NCI-H748 (cell line): ENCODE measurements at regions not wholly inside any gene's neighbourhood (a gene's known extent, or its start where the extent isn't known, plus 50 kb on each side); places are given as distances from the start of the nearest gene placed in this dataset.
A peak's percentile ranks its signal among the peaks of the same experiment; 100 is the strongest.
"Not testable (repeated sequence)": the region's sequence is repeated elsewhere in the genome, so short reads cannot be mapped to it uniquely, and the experiment has no call there.

Experiments used
- DNase-seq: peaks from one replicate; lab custom pipeline; 2025; ENCODE audit not compliant: unreplicated experiment; lab: John Stamatoyannopoulos, UW

- DNase-seq: no peak
Observed at GRCh38 chr11:103584021-103584420, 452.4 kb upstream of the DDI1 start.

- no peak for DNase-seq
Observed at GRCh38 chr11:103584720-103585119, 451.7 kb upstream of the DDI1 start.

GRCh38 chr11:103585401-103585800 lies 451.0 kb upstream of the DDI1 start:
- DNase-seq: no peak

- DNase-seq: no peak
Observed at GRCh38 chr11:103585911-103586310, 450.5 kb upstream of the DDI1 start.

- no peak for DNase-seq
Observed at GRCh38 chr11:103586756-103587155, 449.7 kb upstream of the DDI1 start.

- DNase-seq: peak; percentile 81
Observed at GRCh38 chr11:103587901-103588788, 448.3 kb upstream of the DDI1 start.

GRCh38 chr11:103591554-103591953 lies 444.9 kb upstream of the DDI1 start:
- no peak for DNase-seq

- DNase-seq: no peak
Observed at GRCh38 chr11:103594283-103594682, 442.2 kb upstream of the DDI1 start.

- peak; percentile 92 for DNase-seq
Observed at GRCh38 chr11:103596315-103596714, 440.1 kb upstream of the DDI1 start.

- DNase-seq: peak; percentile 66
Observed at GRCh38 chr11:103601225-103601846, 435.1 kb upstream of the DDI1 start.

- no peak for DNase-seq
Observed at GRCh38 chr11:103602840-103603239, 433.6 kb upstream of the DDI1 start.

- no peak for DNase-seq
Observed at GRCh38 chr11:103604310-103604709, 432.1 kb upstream of the DDI1 start.

GRCh38 chr11:103608566-103608965 lies 427.9 kb upstream of the DDI1 start:
- no peak for DNase-seq

GRCh38 chr11:103609117-103610066 lies 427.0 kb upstream of the DDI1 start:
- no peak for DNase-seq

GRCh38 chr11:103610435-103610834 lies 426.0 kb upstream of the DDI1 start:
- DNase-seq: no peak

GRCh38 chr11:103611526-103612260 lies 424.7 kb upstream of the DDI1 start:
- peak; percentile 15 for DNase-seq

GRCh38 chr11:103612451-103612850 lies 424.0 kb upstream of the DDI1 start:
- not testable (repeated sequence) for DNase-seq

GRCh38 chr11:103616586-103616985 lies 419.9 kb upstream of the DDI1 start:
- DNase-seq: not testable (repeated sequence)

GRCh38 chr11:103618528-103618927 lies 417.9 kb upstream of the DDI1 start:
- no peak for DNase-seq

- DNase-seq: peak; percentile 62
Observed at GRCh38 chr11:103619480-103619879, 417.0 kb upstream of the DDI1 start.

GRCh38 chr11:103619938-103620337 lies 416.5 kb upstream of the DDI1 start:
- peak; percentile 17 for DNase-seq
